Hepatocyte (in vitro differentiated cells): ENCODE measurements at regions not wholly inside any gene's neighbourhood (a gene's known extent, or its start where the extent isn't known, plus 50 kb on each side); places are given as distances from the start of the nearest gene placed in this dataset.

Experiments
- EZH2 ChIP-seq: fragments of 200-600 bp; sonication (generic); IDR thresholded peaks from 2 replicates; pipeline ENCODE4 v1.6.1; 2016; ENCODE audit warnings: antibody characterized with exemption, mild to moderate bottlenecking, borderline replicate concordance
- EZH2phosphoT487 ChIP-seq: fragments of 200-600 bp; sonication (generic); IDR thresholded peaks from one replicate; pipeline ENCODE4 v1.6.1; 2018; ENCODE audit warnings: antibody characterized with exemption, mild to moderate bottlenecking, low read depth, moderate library complexity; ENCODE audit not compliant: unreplicated experiment, severe bottlenecking
- TF ChIP-seq, protein P1 (sequence below): fragments of 200-600 bp; sonication (generic); IDR thresholded peaks from 2 replicates; pipeline ENCODE4 v1.5.1; 2016; ENCODE audit warnings: antibody characterized with exemption, mild to moderate bottlenecking; ENCODE audit not compliant: poor library complexity

GRCh38 chr21:23522751-23523150 lies 2084.5 kb downstream of the MRPL39 start:
- TF ChIP-seq, protein P1, sequence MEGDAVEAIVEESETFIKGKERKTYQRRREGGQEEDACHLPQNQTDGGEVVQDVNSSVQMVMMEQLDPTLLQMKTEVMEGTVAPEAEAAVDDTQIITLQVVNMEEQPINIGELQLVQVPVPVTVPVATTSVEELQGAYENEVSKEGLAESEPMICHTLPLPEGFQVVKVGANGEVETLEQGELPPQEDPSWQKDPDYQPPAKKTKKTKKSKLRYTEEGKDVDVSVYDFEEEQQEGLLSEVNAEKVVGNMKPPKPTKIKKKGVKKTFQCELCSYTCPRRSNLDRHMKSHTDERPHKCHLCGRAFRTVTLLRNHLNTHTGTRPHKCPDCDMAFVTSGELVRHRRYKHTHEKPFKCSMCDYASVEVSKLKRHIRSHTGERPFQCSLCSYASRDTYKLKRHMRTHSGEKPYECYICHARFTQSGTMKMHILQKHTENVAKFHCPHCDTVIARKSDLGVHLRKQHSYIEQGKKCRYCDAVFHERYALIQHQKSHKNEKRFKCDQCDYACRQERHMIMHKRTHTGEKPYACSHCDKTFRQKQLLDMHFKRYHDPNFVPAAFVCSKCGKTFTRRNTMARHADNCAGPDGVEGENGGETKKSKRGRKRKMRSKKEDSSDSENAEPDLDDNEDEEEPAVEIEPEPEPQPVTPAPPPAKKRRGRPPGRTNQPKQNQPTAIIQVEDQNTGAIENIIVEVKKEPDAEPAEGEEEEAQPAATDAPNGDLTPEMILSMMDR, result no peak
- no peak for TF ChIP-seq EZH2
- no peak for TF ChIP-seq EZH2phosphoT487
